ENCODE measurements at regions not wholly inside any gene's neighbourhood (a gene's known extent, or its start where the extent isn't known, plus 50 kb on each side); places are given as distances from the start of the nearest gene placed in this dataset.

DNA sequence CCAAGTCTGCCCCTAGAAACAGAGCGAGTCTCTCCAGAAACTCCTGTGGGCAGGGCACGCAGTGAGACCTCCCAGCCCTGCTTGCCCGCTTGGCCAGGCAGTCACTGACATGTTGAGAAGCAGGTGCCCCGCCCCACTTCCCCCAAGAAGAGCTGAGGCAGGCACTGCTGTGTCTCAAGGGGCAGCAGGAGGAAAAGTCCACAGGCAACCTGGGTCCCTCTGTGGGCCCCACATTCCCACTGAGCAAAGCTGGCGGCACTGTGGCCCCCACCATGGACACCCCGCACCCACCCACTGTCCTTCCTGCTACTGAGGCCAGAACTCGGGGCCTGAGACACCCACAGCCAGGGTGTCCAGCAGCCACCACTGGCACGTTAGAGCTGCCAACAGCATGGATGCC lies 137.3 kb upstream of the NKX1-1 start:
- Histone ChIP-seq H3K4me3 (no peak overlapping the region), H3K36me3 (no peaks in the 10 kb centered on the region), H3K9me3 (no peaks in the 10 kb centered on the region), H3K27ac (no peak overlapping the region), H3K4me1 (peaks cover 0 to 4% (median 0%) of the 10 kb centered on the region in 3 donors), H3K27me3 (peaks cover 49% of the 10 kb centered on the region)
- ATAC-seq, result no peak
- 86% methylated on average over 1 of the region's 8 CpGs; no CpG with 5 or more reads in 1 of the 2 donors for WGBS, 2 donors (ENCODE audit: low coverage in 1 of 2)
- TF ChIP-seq POLR2AphosphoS5 (IDR thresholded peaks at IDR 0.05), result no peak
- TF ChIP-seq EP300 (IDR thresholded peaks at IDR 0.05), result no peak
- TF ChIP-seq POLR2A (IDR thresholded peaks at IDR 0.05), result no peak
- TF ChIP-seq, protein P1, sequence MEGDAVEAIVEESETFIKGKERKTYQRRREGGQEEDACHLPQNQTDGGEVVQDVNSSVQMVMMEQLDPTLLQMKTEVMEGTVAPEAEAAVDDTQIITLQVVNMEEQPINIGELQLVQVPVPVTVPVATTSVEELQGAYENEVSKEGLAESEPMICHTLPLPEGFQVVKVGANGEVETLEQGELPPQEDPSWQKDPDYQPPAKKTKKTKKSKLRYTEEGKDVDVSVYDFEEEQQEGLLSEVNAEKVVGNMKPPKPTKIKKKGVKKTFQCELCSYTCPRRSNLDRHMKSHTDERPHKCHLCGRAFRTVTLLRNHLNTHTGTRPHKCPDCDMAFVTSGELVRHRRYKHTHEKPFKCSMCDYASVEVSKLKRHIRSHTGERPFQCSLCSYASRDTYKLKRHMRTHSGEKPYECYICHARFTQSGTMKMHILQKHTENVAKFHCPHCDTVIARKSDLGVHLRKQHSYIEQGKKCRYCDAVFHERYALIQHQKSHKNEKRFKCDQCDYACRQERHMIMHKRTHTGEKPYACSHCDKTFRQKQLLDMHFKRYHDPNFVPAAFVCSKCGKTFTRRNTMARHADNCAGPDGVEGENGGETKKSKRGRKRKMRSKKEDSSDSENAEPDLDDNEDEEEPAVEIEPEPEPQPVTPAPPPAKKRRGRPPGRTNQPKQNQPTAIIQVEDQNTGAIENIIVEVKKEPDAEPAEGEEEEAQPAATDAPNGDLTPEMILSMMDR (IDR thresholded peaks at IDR 0.05), result no peak

DNA sequence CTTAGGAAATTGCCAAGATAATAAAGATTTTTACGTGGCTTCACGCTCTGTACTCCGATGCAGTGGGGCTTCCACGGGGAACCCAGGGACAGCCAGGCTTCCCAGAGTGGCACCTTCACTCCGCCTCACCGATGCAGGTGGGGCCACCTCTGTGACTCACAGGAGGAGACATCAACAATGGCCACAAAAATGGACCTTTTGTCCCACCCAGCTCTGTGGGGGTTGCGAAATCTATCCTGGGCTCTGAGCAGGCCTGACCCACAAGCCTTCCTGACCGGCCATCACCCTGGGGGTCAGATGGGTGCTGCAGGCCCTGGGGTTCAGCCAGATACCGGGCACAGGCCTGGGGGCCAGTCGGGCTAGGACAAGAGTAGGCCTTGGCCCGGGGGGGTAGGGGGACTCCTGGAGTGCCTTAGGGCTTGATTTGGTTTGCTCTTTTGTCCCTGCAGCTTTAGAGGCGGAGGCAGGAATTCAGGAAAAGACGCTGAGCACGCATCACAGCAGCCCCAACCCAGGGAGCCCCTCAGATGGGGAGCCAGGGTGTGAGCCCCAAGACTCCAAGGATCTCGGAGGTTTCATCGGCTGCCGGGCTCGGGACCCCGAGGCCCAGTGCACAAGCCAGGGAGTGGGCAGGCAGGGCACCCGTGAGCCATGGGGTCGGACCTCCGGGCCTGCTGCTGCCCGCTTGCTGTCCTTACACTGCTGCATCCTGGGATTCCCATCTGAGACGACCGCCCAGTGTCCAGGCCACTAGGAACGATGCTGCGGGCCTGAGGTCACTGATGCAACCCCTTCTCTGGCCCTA lies 136.5 kb upstream of the NKX1-1 start:
- no peaks in the 10 kb centered on the region for H3K36me3 ChIP-seq
- H3K27ac ChIP-seq, result no peak overlapping the region
- H3K4me1 ChIP-seq, result no peaks in the 10 kb centered on the region
- H3K27me3 ChIP-seq, result peaks cover 54% of the 10 kb centered on the region
- TF ChIP-seq, protein P1 (IDR thresholded peaks at IDR 0.05), result no peak
- TF ChIP-seq EP300 (IDR thresholded peaks at IDR 0.05), result no peak
- TF ChIP-seq POLR2A (IDR thresholded peaks at IDR 0.05), result no peak
- TF ChIP-seq POLR2AphosphoS5 (IDR thresholded peaks at IDR 0.05), result no peak
- ATAC-seq, result no peak
- H3K9me3 ChIP-seq, result no peaks in the 10 kb centered on the region
- 100% methylated on average over 1 of the region's 27 CpGs; no CpG with 5 or more reads in 1 of the 2 donors for WGBS, 2 donors (ENCODE audit: low coverage in 1 of 2)
- no peak overlapping the region for H3K4me3 ChIP-seq

DNA sequence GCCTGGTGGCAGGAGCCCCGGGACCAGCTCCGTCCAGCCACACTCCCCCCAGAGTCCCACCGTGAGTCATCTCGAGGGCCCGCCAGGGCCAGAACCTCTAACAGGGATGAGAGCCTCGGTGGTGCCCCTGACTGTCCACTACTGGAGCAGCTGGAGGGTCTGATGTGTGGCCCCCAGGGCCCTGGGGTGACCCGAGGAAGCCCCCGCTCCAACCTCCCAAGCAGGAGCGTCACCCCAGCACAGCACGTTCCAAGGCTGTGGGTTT lies 135.9 kb upstream of the NKX1-1 start:
- Histone ChIP-seq H3K4me1 (no peaks in the 10 kb centered on the region), H3K36me3 (no peaks in the 10 kb centered on the region), H3K4me3 (no peak overlapping the region), H3K9me3 (no peaks in the 10 kb centered on the region), H3K27me3 (peaks cover 59% of the 10 kb centered on the region), H3K27ac (peak overlapping the region in 1 of 4 donors; percentile 6)
- no peak for ATAC-seq
- TF ChIP-seq POLR2AphosphoS5 (IDR thresholded peaks at IDR 0.05) (no peak), POLR2A (IDR thresholded peaks at IDR 0.05) (no peak), EP300 (IDR thresholded peaks at IDR 0.05) (no peak)
- TF ChIP-seq, protein P1 (IDR thresholded peaks at IDR 0.05), result no peak
- 60% methylated on average over 3 of the region's 10 CpGs; no CpG with 5 or more reads in 1 of the 2 donors for WGBS, 2 donors (ENCODE audit: low coverage in 1 of 2)

DNA sequence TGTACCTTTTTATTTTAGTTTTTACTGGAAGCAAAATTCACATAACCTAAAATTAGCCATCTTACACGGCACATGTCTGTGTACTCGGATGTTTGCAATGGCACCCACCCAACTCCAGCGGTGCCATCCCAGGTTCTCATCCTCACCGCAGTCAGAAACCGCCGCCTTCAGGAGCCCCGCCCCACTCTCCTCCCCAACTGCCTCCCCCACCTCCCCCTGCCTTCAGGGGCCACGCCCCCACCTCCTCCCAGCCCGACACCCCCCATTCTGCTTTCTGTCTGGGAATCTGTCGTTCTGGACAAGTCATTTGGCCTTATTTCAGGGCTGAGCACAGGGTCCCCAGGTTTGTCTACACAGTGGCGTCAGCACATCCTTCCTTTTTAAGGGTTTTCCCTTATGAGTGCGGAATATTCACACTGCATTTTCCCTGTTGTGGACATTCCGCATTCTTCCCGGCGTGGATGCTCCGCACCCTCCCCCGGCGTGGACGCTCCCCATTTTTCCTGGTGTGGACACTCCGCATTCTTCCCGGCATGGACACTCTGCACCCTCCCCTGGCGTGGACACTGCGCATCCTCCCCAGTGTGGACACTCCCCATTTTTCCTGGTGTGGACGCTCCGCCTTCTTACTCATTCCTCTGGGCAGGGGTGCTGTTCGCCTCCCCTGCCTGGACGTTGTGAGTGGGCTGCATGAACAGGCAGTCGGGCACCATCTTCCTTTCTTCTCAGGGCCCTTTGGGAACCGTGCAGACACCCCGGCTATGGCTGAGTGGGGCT lies 135.4 kb upstream of the NKX1-1 start:
- TF ChIP-seq POLR2A (IDR thresholded peaks at IDR 0.05), result no peak
- no peak for TF ChIP-seq EP300 (IDR thresholded peaks at IDR 0.05)
- no peak for TF ChIP-seq POLR2AphosphoS5 (IDR thresholded peaks at IDR 0.05)
- TF ChIP-seq, protein P1 (IDR thresholded peaks at IDR 0.05), result no peak
- Histone ChIP-seq H3K36me3 (no peaks in the 10 kb centered on the region), H3K27me3 (peaks cover 63% of the 10 kb centered on the region), H3K4me3 (no peak overlapping the region), H3K27ac (peak overlapping the region in 1 of 4 donors; percentile 6), H3K4me1 (no peaks in the 10 kb centered on the region), H3K9me3 (no peaks in the 10 kb centered on the region)
- peak; percentile 46 for ATAC-seq
- 68 to 80% methylated on average over 2 to 23 of the region's 30 CpGs for WGBS, 2 donors (ENCODE audit: low coverage in 1 of 2)
